NCI-H510A (cell line): ENCODE measurements at regions not wholly inside any gene's neighbourhood (a gene's known extent, or its start where the extent isn't known, plus 50 kb on each side); places are given as distances from the start of the nearest gene placed in this dataset.

Experiments
- DNase-seq: peaks from one replicate; lab custom pipeline; 2025; lab: John Stamatoyannopoulos, UW

DNA sequence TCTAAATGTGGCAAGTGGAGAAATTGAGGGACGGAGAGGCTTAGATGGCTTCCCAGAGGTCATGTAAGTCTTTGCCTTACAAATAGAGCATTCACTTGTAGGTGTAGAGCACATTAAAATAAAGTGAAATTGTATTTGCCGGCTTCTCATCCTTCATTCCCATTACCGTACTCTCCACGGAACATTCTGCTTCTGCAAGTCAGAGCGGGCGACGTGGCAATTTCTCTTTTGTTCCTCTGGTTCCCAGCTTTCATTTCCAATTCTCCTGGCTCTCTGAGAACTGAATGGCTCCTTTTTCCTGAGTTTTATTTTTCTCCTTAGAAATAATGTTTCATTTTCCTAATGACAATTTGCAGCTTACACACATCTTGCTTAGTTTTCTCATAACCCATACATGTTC lies 51.3 kb upstream of the PFKP start:
- DNase-seq = no peak

- no peak for DNase-seq
These were observed 52.4 kb upstream of the PFKP start for GRCh38 chr10:3014968-3015367.

DNA sequence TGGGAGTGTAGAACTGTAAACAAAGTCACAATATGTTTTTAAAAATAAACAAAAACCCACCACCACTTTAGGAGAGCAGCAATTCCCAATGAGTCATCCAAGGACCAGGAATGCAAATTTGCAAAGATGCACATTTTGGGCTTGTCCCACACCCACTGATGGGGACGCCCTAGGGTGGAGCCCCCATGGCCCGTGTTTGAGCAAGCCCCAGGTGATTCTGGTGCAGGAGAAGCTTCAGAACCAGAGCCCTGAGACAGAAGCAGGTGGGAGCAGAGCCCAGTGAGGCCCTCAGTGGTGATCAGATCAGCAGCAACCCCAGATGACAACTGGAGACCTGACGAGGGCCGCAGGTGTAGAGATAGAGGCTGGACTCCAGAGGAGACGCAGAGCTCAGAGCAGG lies 55.1 kb upstream of the PFKP start:
- no peak for DNase-seq

GRCh38 chr10:3010816-3011460 lies 56.4 kb upstream of the PFKP start:
- no peak for DNase-seq

- no peak for DNase-seq
These were observed 57.0 kb upstream of the PFKP start for GRCh38 chr10:3010334-3010733.

DNA sequence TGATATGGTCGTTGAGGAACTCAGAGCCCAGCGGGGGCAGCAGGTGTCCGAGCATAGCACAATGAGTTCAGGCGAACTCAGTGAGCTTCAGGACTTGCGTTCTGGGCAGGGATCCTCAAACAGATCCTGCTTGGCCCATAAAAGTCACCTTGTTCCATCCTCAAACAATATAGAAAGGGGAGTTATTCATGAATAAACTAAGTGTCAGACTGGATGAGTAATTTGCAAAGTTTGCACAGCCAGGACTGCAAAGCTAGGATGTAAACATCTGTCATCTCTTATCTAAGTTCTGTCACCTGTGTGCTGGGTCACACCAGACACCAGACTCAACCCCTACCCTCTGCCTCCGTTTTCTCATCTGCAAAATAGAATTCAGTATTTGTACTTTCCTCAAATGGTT lies 58.0 kb upstream of the PFKP start:
- DNase-seq = no peak

DNA sequence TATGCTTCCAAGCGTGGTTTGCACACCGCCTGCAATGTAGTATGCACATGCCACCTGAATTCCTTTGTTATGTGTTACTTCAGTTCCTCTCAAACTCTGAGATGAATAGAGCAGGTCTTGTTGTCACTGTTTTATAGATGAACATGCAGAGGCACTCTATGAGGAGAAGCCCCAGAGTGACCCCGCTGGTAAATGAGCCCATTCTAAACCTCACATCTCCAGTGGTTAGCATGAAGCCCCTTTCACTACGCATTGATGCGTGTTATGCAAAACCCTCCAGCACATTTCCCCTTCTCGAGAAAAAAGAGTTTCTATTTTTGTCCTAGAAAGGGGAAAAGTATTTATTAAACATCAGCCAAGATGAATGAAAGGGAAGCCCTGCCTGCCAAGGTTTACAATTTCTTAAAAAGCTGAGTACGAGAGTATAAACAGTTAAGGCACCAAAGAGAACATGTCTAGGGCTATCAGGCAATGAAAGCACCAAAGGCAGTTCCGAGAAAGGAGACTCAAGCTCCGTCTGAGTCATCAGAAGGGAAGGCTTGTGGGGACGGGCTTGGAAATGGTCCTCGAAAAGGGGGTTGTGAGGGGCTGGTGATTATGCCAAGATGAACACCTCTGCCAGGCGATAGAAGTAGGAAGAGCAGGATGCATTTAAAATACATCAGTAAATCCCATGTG lies 58.7 kb upstream of the PFKP start:
- no peak for DNase-seq

- DNase-seq = no peak
These were observed 60.7 kb upstream of the PFKP start for GRCh38 chr10:3006607-3007006.

GRCh38 chr10:3006093-3006492 lies 61.3 kb upstream of the PFKP start:
- DNase-seq = no peak

- DNase-seq = no peak
These were observed 65.0 kb upstream of the PFKP start for GRCh38 chr10:3002304-3002703.

DNA sequence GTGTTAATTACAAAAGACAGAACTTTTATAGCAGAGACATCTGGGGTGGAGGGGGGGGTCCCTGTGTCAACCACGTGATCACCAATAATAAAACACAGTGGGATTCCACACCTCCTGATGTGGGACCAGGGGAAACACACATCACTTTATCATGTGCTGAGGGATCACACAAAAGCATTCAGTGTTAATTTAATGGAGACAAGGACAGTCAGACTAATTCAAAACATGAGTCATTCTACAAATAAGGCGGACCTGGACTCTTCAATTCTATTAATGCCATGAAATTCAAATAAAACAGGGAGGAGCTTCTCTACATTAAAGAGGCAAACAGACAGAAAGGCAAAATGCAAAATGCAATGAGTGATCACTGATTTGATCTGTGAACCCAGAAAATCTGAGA lies 67.3 kb upstream of the PFKP start:
- DNase-seq = no peak

GRCh38 chr10:2994221-2994961 lies 73.0 kb upstream of the PFKP start:
- no peak for DNase-seq

- DNase-seq = no peak
These were observed 73.7 kb upstream of the PFKP start for GRCh38 chr10:2993636-2994035.

DNA sequence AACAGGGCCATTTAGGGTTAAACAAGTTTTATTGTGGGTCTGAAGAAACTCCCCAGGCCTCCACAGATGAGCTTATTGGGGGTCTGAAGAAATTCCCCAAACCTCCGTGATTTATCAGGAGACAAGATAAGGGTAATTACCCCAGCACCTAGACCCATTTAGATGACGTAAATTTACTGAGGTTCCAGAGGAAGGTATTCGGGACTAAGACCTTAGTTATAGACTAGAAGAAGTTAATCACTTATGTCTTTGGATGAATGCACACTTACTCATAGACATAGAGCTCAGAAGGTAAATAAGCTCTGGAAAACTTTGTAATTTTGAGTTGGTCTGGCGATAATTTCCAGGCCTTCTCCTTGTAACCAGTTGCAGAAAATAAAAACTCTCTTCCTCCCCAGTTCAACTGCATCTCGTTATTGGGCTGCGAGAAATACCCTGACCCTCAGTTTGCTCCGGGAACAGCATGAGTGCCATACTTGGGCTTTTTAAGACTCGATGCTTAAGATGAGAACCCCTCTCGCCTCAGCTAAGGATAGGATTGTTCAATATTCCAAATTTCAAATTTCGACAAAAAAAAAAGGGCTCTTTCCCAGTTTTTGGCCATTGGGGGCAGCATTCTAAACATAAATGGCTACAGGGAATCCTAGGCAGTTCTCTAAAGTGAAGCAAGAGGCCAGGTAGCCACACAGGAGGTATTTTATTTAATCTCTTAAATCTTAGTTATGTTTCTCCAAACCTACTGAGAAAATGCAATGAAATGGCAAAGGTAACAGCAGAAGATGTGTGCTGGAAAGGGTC lies 74.7 kb upstream of the PFKP start:
- DNase-seq = no peak

- DNase-seq = no peak
These were observed 76.6 kb upstream of the PFKP start for GRCh38 chr10:2990764-2991163.

DNA sequence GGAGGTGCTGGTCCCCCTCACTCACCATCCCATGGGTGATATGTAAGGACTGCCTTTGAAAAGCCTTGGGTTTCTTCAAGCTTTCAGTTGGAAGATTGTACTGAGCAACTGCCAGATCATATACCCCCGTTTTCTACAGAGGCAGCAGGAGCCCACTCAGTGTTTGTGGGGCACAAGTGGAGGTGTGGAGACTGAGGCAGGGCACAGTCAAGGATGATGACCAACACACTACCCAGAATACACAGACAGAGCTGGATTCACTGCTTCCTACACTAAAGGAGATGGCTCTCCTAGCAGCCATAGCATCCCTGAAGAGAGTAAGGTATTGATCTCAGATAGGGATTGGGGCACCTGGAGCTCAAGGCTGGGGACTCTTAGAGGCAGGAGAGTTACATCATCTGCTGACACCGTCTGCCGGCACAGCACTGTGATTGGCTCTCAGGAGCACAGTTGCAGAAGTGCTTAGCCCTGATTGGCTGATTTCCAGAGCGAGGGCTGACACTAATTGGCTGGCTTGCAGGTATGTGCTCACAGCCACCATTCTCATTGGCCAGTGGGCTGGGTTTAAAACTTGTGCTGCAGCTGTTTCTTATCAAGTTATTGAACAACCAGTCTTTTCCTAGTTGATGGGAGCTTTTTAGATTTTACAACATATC lies 77.9 kb upstream of the PFKP start:
- DNase-seq = no peak

- DNase-seq = no peak
These were observed 80.1 kb upstream of the PFKP start for GRCh38 chr10:2987185-2987768.

GRCh38 chr10:2986391-2986801 lies 81.0 kb upstream of the PFKP start:
- DNase-seq = no peak

DNA sequence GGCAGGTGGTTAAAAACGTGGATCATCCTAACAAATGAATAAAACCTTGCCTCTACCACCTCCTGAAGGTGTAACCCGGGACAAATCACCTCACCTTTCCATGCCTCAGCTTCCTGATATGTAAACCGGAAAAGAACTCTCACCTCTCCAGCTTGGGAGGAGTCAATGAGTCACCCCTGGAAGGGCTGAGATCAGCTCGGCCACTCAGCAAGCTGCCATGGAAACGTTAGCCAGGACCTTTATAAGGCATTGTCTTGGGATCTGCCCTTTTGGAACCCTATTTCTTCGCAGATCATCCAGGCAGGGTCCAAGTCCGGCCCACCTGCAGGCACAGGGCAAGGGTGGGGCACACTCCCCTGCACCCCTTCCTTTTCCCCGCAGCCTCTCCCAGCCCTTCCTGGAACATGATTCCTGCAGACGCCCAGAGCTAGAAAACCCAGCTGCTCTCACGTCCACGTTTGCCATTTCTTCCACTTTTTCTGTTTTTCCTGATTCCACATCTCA lies 81.6 kb upstream of the PFKP start:
- no peak for DNase-seq

- no peak for DNase-seq
These were observed 82.7 kb upstream of the PFKP start for GRCh38 chr10:2984682-2985081.

GRCh38 chr10:2982146-2982545 lies 85.2 kb upstream of the PFKP start:
- no peak for DNase-seq
